ENCODE measurements at regions not wholly inside any gene's neighbourhood (a gene's known extent, or its start where the extent isn't known, plus 50 kb on each side); places are given as distances from the start of the nearest gene placed in this dataset.

GRCh38 chr14:41280745-41281144 lies 325.9 kb upstream of the LRFN5 start:
- H3K4me3 ChIP-seq (replicated peaks; ENCODE audit: low read depth, low read length), result no peak overlapping the region
- TF ChIP-seq CTCF (IDR thresholded peaks at IDR 0.05; ENCODE audit: low read length, missing control alignments), result peak; percentile 59
- peak; percentile 69 for DNase-seq (ENCODE audit: low read depth)

- no peak for TF ChIP-seq CTCF (IDR thresholded peaks at IDR 0.05; ENCODE audit: low read length, missing control alignments)
- no peak overlapping the region for H3K4me3 ChIP-seq (replicated peaks; ENCODE audit: low read depth, low read length)
- DNase-seq (ENCODE audit: low read depth), result no peak
Measured at GRCh38 chr14:41277450-41277849, 329.2 kb upstream of the LRFN5 start.

GRCh38 chr14:41257476-41257875 lies 349.2 kb upstream of the LRFN5 start:
- H3K4me3 ChIP-seq (replicated peaks; ENCODE audit: low read depth, low read length), result no peak overlapping the region
- DNase-seq (ENCODE audit: low read depth), result no peak
- no peak for TF ChIP-seq CTCF (IDR thresholded peaks at IDR 0.05; ENCODE audit: low read length, missing control alignments)

GRCh38 chr14:41235466-41235865 lies 371.2 kb upstream of the LRFN5 start:
- no peak overlapping the region for H3K4me3 ChIP-seq (replicated peaks; ENCODE audit: low read depth, low read length)
- no peak for TF ChIP-seq CTCF (IDR thresholded peaks at IDR 0.05; ENCODE audit: low read length, missing control alignments)
- DNase-seq (ENCODE audit: low read depth), result no peak

- no peak overlapping the region for H3K4me3 ChIP-seq (replicated peaks; ENCODE audit: low read depth, low read length)
- TF ChIP-seq CTCF (IDR thresholded peaks at IDR 0.05; ENCODE audit: low read length, missing control alignments), result no peak
- DNase-seq (ENCODE audit: low read depth), result no peak
Measured at GRCh38 chr14:41230683-41231082, 376.0 kb upstream of the LRFN5 start.

- H3K4me3 ChIP-seq (replicated peaks; ENCODE audit: low read depth, low read length), result no peak overlapping the region
- no peak for DNase-seq (ENCODE audit: low read depth)
- TF ChIP-seq CTCF (IDR thresholded peaks at IDR 0.05; ENCODE audit: low read length, missing control alignments), result no peak
Measured at GRCh38 chr14:41229824-41230223, 376.9 kb upstream of the LRFN5 start.

- no peak overlapping the region for H3K4me3 ChIP-seq (replicated peaks; ENCODE audit: low read depth, low read length)
- TF ChIP-seq CTCF (IDR thresholded peaks at IDR 0.05; ENCODE audit: low read length, missing control alignments), result no peak
- no peak for DNase-seq (ENCODE audit: low read depth)
Measured at GRCh38 chr14:41225433-41225832, 381.2 kb upstream of the LRFN5 start.
